ENCODE measurements at regions not wholly inside any gene's neighbourhood (a gene's known extent, or its start where the extent isn't known, plus 50 kb on each side); places are given as distances from the start of the nearest gene placed in this dataset.

DNA sequence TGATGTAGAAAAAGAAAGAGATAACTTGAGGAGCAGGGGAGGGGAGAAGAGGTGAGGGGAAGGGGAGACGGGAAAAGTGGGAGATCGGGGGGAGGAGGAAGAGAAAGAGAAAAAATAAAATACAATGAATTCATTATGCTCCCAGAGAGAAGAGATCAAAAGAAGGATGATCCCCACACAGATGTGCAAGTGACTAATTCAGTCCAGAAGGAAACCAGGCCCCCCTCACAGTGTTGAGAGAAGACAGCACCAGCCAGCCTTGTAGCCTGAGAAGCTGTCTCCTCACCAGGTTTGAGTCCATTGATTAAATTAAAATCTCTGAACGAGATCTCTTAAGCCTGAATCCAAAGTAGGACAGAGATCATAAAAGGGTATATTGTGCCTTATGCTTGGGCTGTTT lies 333.7 kb upstream of the NBEA start:
- no peak overlapping the region for H3K23ac ChIP-seq (ENCODE audit: insufficient read length, low read depth, low read length)
- H3K4ac ChIP-seq (ENCODE audit: low read depth, low read length): no peak overlapping the region
- no peak overlapping the region for H3K18ac ChIP-seq (ENCODE audit: insufficient read length, low read depth, low read length)
- DNase-seq: no peak
- no peak overlapping the region for H4K91ac ChIP-seq (ENCODE audit: insufficient read length, low read depth, low read length)
- H2BK15ac ChIP-seq (ENCODE audit: low read depth, low read length): no peak overlapping the region
- no peak overlapping the region for H2BK120ac ChIP-seq (ENCODE audit: low read depth, low read length, poor library complexity, severe bottlenecking)
- no peaks in the 10 kb centered on the region for H3K79me1 ChIP-seq (ENCODE audit: insufficient read depth, low read depth, low read length, poor library complexity, severe bottlenecking)
- H3K27me3 ChIP-seq (ENCODE audit: insufficient read depth, low read length): no peaks in the 10 kb centered on the region
- H3K9me3 ChIP-seq (ENCODE audit: control insufficient read depth, low read depth, low read length): no peaks in the 10 kb centered on the region
- no peak overlapping the region; a peak in 1 of 7 replicates for H3K27ac Mint-ChIP-seq
- no peaks in the 10 kb centered on the region for H3K4me1 ChIP-seq (ENCODE audit: insufficient read depth, low read length)
- H2BK5ac ChIP-seq (ENCODE audit: insufficient read length, low read length): no peak overlapping the region
- H4K5ac ChIP-seq (ENCODE audit: insufficient read length, low read depth, low read length): no peak overlapping the region
- no peaks in the 10 kb centered on the region for H4K20me1 ChIP-seq (ENCODE audit: control insufficient read depth, insufficient read depth, insufficient read length)
- H4K8ac ChIP-seq (replicated peaks; ENCODE audit: insufficient read length, low read depth, low read length): no peak overlapping the region
- no peak overlapping the region for H3T11ph ChIP-seq (ENCODE audit: low read length)
- 100% methylated on average over 2 of the region's 3 CpGs for WGBS (ENCODE audit: extremely low coverage, insufficient read length, low lambda C conversion rate)
- H2BK20ac ChIP-seq (ENCODE audit: low read depth, low read length, poor library complexity, severe bottlenecking): no peak overlapping the region
- H3K36me3 Mint-ChIP-seq (ENCODE audit: insufficient read depth in 1 of 3, low read depth in 3 of 3): peaks cover 0 to 4% (median 0%) of the 10 kb centered on the region in 3 experiments; a peak in 2 of 7 replicates
- no peak overlapping the region for H3K27ac ChIP-seq (ENCODE audit: insufficient read length, low read depth, low read length)
- H3K4me2 ChIP-seq (ENCODE audit: insufficient read depth, insufficient read length, low read length): no peak overlapping the region
- H3K27me3 Mint-ChIP-seq (ENCODE audit: low read depth): no peaks in the 10 kb centered on the region
- peaks cover 4 to 6% of the 10 kb centered on the region in 2 experiments; a peak in 2 of 4 replicates for H3K4me1 Mint-ChIP-seq
- TF ChIP-seq, protein P1, sequence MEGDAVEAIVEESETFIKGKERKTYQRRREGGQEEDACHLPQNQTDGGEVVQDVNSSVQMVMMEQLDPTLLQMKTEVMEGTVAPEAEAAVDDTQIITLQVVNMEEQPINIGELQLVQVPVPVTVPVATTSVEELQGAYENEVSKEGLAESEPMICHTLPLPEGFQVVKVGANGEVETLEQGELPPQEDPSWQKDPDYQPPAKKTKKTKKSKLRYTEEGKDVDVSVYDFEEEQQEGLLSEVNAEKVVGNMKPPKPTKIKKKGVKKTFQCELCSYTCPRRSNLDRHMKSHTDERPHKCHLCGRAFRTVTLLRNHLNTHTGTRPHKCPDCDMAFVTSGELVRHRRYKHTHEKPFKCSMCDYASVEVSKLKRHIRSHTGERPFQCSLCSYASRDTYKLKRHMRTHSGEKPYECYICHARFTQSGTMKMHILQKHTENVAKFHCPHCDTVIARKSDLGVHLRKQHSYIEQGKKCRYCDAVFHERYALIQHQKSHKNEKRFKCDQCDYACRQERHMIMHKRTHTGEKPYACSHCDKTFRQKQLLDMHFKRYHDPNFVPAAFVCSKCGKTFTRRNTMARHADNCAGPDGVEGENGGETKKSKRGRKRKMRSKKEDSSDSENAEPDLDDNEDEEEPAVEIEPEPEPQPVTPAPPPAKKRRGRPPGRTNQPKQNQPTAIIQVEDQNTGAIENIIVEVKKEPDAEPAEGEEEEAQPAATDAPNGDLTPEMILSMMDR (conservative IDR thresholded peaks at IDR 0.05): no peak
- no peak overlapping the region for H2AK5ac ChIP-seq (ENCODE audit: insufficient read length, low read length)
- H3K4me3 Mint-ChIP-seq: no peak overlapping the region
- H3K9ac ChIP-seq (ENCODE audit: extremely low read depth, insufficient read length, low read length): no peak overlapping the region
- no peak overlapping the region for H3K14ac ChIP-seq (ENCODE audit: insufficient read depth, low read length)
- H2AFZ ChIP-seq (ENCODE audit: low read length): no peak overlapping the region
- no peaks in the 10 kb centered on the region for H3K23me2 ChIP-seq (ENCODE audit: insufficient read length, low read depth, low read length, poor library complexity, severe bottlenecking)
- no peaks in the 10 kb centered on the region; a peak in 1 of 5 replicates for H3K9me3 Mint-ChIP-seq
- no peaks in the 10 kb centered on the region for H3K79me2 ChIP-seq (ENCODE audit: insufficient read depth, low read length)
- H3K56ac ChIP-seq (ENCODE audit: insufficient read length, low read depth, low read length): no peak overlapping the region
- no peak overlapping the region for H2BK12ac ChIP-seq (ENCODE audit: insufficient read length, low read depth, low read length)

Measured in H9 (cell line).